GM23338 (cell line): ENCODE measurements at regions not wholly inside any gene's neighbourhood (a gene's known extent, or its start where the extent isn't known, plus 50 kb on each side); places are given as distances from the start of the nearest gene placed in this dataset.

Experiments
- ATAC-seq: fragments of 200-7000 bp; cut with Tn5 transposase; 3 replicates; pipeline ENCODE4 v1.9.1; 2020
- DNase-seq: peaks from one replicate; pipeline ENCODE4 v3.0.0-alpha.2; 2015; ENCODE audit warnings: low spot score
- H2AFZ ChIP-seq: fragments of 200-600 bp; sonication (generic); 2 replicates; pipeline ENCODE4 v1.8.0; 2016; ENCODE audit warnings: antibody characterized with exemption, mild to moderate bottlenecking, moderate library complexity
- H3F3A ChIP-seq: fragments of 200-600 bp; sonication (generic); replicated peaks from 2 replicates; pipeline ENCODE4 v1.8.0; 2017; ENCODE audit warnings: antibody characterized with exemption, mixed run types, low read depth
- H3K27ac ChIP-seq: fragments of 200-600 bp; sonication (generic); 2 replicates; pipeline ENCODE4 v1.6.1; 2016; ENCODE audit warnings: low read depth
- H3K27me3 ChIP-seq: fragments of 200-600 bp; sonication (generic); 2 replicates; pipeline ENCODE4 v1.8.0; 2016; ENCODE audit warnings: mild to moderate bottlenecking, mixed run types, moderate library complexity; ENCODE audit not compliant: insufficient read depth
- H3K36me3 ChIP-seq: fragments of 200-600 bp; sonication (generic); 2 replicates; pipeline ENCODE4 v1.8.0; 2016; ENCODE audit warnings: mild to moderate bottlenecking; ENCODE audit not compliant: insufficient read depth
- H3K4me1 ChIP-seq: fragments of 200-600 bp; sonication (generic); 2 replicates; pipeline ENCODE4 v1.8.0; 2016; ENCODE audit warnings: mild to moderate bottlenecking, moderate library complexity; ENCODE audit not compliant: insufficient read depth
- H3K4me2 ChIP-seq: fragments of 200-600 bp; sonication (generic); 2 replicates; pipeline ENCODE4 v1.7.1; 2017; ENCODE audit warnings: mixed run types
- H3K4me3 ChIP-seq: fragments of 200-600 bp; sonication (generic); 2 replicates; pipeline ENCODE4 v1.6.1; 2016; ENCODE audit warnings: mixed run types
- H3K79me2 ChIP-seq: fragments of 200-600 bp; sonication (generic); replicated peaks from 2 replicates; pipeline ENCODE4 v1.8.0; 2017; ENCODE audit warnings: mild to moderate bottlenecking; ENCODE audit not compliant: insufficient read depth
- H3K9me2 ChIP-seq: fragments of 200-600 bp; sonication (generic); 2 replicates; pipeline ENCODE4 v1.8.0; 2017; ENCODE audit not compliant: insufficient read depth
- H4K20me1 ChIP-seq: fragments of 200-600 bp; sonication (generic); replicated peaks from 2 replicates; pipeline ENCODE4 v1.8.0; 2017; ENCODE audit warnings: mild to moderate bottlenecking; ENCODE audit not compliant: insufficient read depth
- H3K27ac Mint-ChIP-seq: 2 replicates; pipeline ENCODE4 v1.8.0; 2020; ENCODE audit warnings: inconsistent platforms, mild to moderate bottlenecking, moderate library complexity, mixed read lengths
- H3K27me3 Mint-ChIP-seq: 3 replicates; pipeline ENCODE4 v1.8.0; 2022; ENCODE audit warnings: low read depth, mild to moderate bottlenecking, moderate library complexity, mixed read lengths, inconsistent platforms; ENCODE audit not compliant: insufficient read depth, poor library complexity
- H3K36me3 Mint-ChIP-seq: 3 replicates; pipeline ENCODE4 v1.8.0; 2021; ENCODE audit warnings: low read depth, mild to moderate bottlenecking, inconsistent platforms, moderate library complexity, mixed read lengths
- H3K4me1 Mint-ChIP-seq: 3 replicates; pipeline ENCODE4 v1.8.0; 2020; ENCODE audit warnings: mild to moderate bottlenecking, inconsistent platforms, mixed read lengths
- H3K4me3 Mint-ChIP-seq: 3 replicates; pipeline ENCODE4 v1.8.0; 2021; ENCODE audit warnings: moderate library complexity, mild to moderate bottlenecking, inconsistent platforms, mixed read lengths
- H3K9me3 Mint-ChIP-seq: 3 replicates; pipeline ENCODE4 v1.8.0; 2020; ENCODE audit warnings: moderate library complexity, mild to moderate bottlenecking, inconsistent platforms, mixed read lengths
- CTCF ChIP-seq, 2 experiments: fragments of 200-600 bp in 1 of 2; sonication (generic) in 1 of 2; conservative IDR thresholded peaks; 2 replicates each; pipeline versions ENCODE4 v1.5.1 to v1.6.1; 2016 to 2017; ENCODE audit warnings: antibody characterized with exemption in 2 of 2, low read depth in 2 of 2, mild to moderate bottlenecking in 2 of 2, moderate library complexity in 1 of 2
- EZH2 ChIP-seq: fragments of 200-600 bp; sonication (generic); IDR thresholded peaks from one replicate; pipeline ENCODE4 v1.8.0; 2017; ENCODE audit warnings: antibody characterized with exemption, mild to moderate bottlenecking, low read depth; ENCODE audit not compliant: unreplicated experiment
- EZH2phosphoT487 ChIP-seq: fragments of 200-600 bp; sonication (generic); IDR thresholded peaks from one replicate; pipeline ENCODE4 v1.8.1; 2018; ENCODE audit warnings: antibody characterized with exemption; ENCODE audit not compliant: unreplicated experiment
- NANOG ChIP-seq: IDR thresholded peaks from 2 replicates; pipeline ENCODE4 v1.6.1; 2016; ENCODE audit warnings: antibody characterized with exemption, borderline replicate concordance
- STAT1 ChIP-seq: IDR thresholded peaks from one replicate; pipeline ENCODE4 v1.6.1; 2016; ENCODE audit warnings: antibody characterized with exemption; ENCODE audit not compliant: unreplicated experiment
- ZNF462 ChIP-seq: fragments of 250-450 bp; sonication (Bioruptor Pico); IDR thresholded peaks from 2 replicates; pipeline ENCODE4 v1.5.0; 2020; ENCODE audit warnings: mild to moderate bottlenecking, moderate library complexity

- TF ChIP-seq CTCF (conservative IDR thresholded peaks at IDR 0.05; ENCODE audit: low read depth in 2 of 2): no peak
These were observed 108.2 kb upstream of the KCNMB2 start (continued) for GRCh38 chr3:178428037-178428436.

- Histone ChIP-seq H3K36me3 (no peaks in the 10 kb centered on the region), H3K27ac (no peak overlapping the region), H3K4me3 (no peak overlapping the region), H3K4me2 (no peak overlapping the region), H3K27me3 (no peaks in the 10 kb centered on the region), H3K9me2 (no peaks in the 10 kb centered on the region), H2AFZ (no peak overlapping the region), H3F3A (no peaks in the 10 kb centered on the region), H4K20me1 (no peaks in the 10 kb centered on the region), H3K4me1 (peaks cover 2% of the 10 kb centered on the region; the same call in 1 of the 2 replicates), H3K79me2 (no peaks in the 10 kb centered on the region)
- DNase-seq (peak; percentile 43), ATAC-seq (no peak)
- H3K27me3 Mint-ChIP-seq: peaks cover 2% of the 10 kb centered on the region
- no peak overlapping the region for H3K27ac Mint-ChIP-seq
- TF ChIP-seq CTCF (conservative IDR thresholded peaks at IDR 0.05; ENCODE audit: low read depth in 2 of 2) (peak; percentile 50 to 57), STAT1 (no peak)
- peaks cover 8% of the 10 kb centered on the region for H3K4me1 Mint-ChIP-seq
- no peak overlapping the region for H3K4me3 Mint-ChIP-seq
- no peaks in the 10 kb centered on the region for H3K36me3 Mint-ChIP-seq
- H3K9me3 Mint-ChIP-seq: no peaks in the 10 kb centered on the region
These were observed 101.9 kb upstream of the KCNMB2 start for GRCh38 chr3:178434206-178434805.

- no peak overlapping the region for H3K4me3 ChIP-seq
- H3K27ac Mint-ChIP-seq: no peak overlapping the region
- no peaks in the 10 kb centered on the region for H4K20me1 ChIP-seq
- no peaks in the 10 kb centered on the region for H3K27me3 ChIP-seq
- no peak overlapping the region for H3K27ac ChIP-seq
- H3K4me1 Mint-ChIP-seq: peaks cover 8% of the 10 kb centered on the region
- H3K36me3 ChIP-seq: no peaks in the 10 kb centered on the region
- peaks cover 10% of the 10 kb centered on the region; the same call in 1 of the 2 replicates for H3K4me1 ChIP-seq
- no peaks in the 10 kb centered on the region for H3K36me3 Mint-ChIP-seq
- no peaks in the 10 kb centered on the region for H3K9me3 Mint-ChIP-seq
- H3K4me2 ChIP-seq: no peak overlapping the region
- H3K79me2 ChIP-seq: no peaks in the 10 kb centered on the region
- no peak overlapping the region for H3K4me3 Mint-ChIP-seq
- H3K9me2 ChIP-seq: no peaks in the 10 kb centered on the region
- H3K27me3 Mint-ChIP-seq: peaks cover 2% of the 10 kb centered on the region
- H3F3A ChIP-seq: no peaks in the 10 kb centered on the region
- DNase-seq: no peak
- no peak overlapping the region for H2AFZ ChIP-seq
- ATAC-seq: no peak
- TF ChIP-seq EZH2 (no peak), ZNF462 (no peak), EZH2phosphoT487 (no peak), STAT1 (no peak), NANOG (no peak)
These were observed 100.7 kb upstream of the KCNMB2 start for GRCh38 chr3:178435575-178435974.
